Parathyroid adenoma (tissue), 2 donors: ENCODE measurements at regions not wholly inside any gene's neighbourhood (a gene's known extent, or its start where the extent isn't known, plus 50 kb on each side); places are given as distances from the start of the nearest gene placed in this dataset.

ENCODE experiments used
- H2AFZ ChIP-seq: fragments of 300-600 bp; sonication (generic); one replicate; pipeline ENCODE4 v1.7.0; 2017; ENCODE audit warnings: antibody characterized with exemption, mild to moderate bottlenecking
- H3K27ac ChIP-seq: fragments of 300-600 bp; sonication (generic); one replicate; pipeline ENCODE4 v1.7.0; 2017
- H3K27me3 ChIP-seq: fragments of 300-600 bp; sonication (generic); one replicate; pipeline ENCODE4 v1.7.0; 2017; ENCODE audit warnings: low read length; ENCODE audit not compliant: control insufficient read depth, insufficient read depth
- H3K36me3 ChIP-seq: fragments of 300-600 bp; sonication (generic); one replicate; pipeline ENCODE4 v1.7.0; 2017; ENCODE audit warnings: low read length; ENCODE audit not compliant: control insufficient read depth, insufficient read depth
- H3K4me1 ChIP-seq: fragments of 300-600 bp; sonication (generic); one replicate; pipeline ENCODE4 v1.7.0; 2017; ENCODE audit warnings: control low read depth
- H3K4me2 ChIP-seq: fragments of 300-600 bp; sonication (generic); one replicate; pipeline ENCODE4 v1.7.0; 2017; ENCODE audit warnings: low read length
- H3K4me3 ChIP-seq: fragments of 300-600 bp; sonication (generic); one replicate; pipeline ENCODE4 v1.7.0; 2017; ENCODE audit warnings: low read depth, low read length
- H3K79me2 ChIP-seq: fragments of 300-600 bp; sonication (generic); one replicate; pipeline ENCODE4 v1.7.0; 2017; ENCODE audit warnings: control low read depth
- H3K9ac ChIP-seq: fragments of 300-600 bp; sonication (generic); one replicate; pipeline ENCODE4 v1.7.0; 2017; ENCODE audit warnings: mild to moderate bottlenecking
- H3K9me3 ChIP-seq: fragments of 300-600 bp; sonication (generic); one replicate; pipeline ENCODE4 v1.7.0; 2017; ENCODE audit warnings: low read length; ENCODE audit not compliant: control insufficient read depth
- CTCF ChIP-seq: fragments of 300-600 bp; sonication (generic); IDR thresholded peaks from one replicate; pipeline ENCODE4 v1.7.0; 2017; ENCODE audit warnings: antibody characterized with exemption, mild to moderate bottlenecking
- donor health status: primary hyperparathyroidism.

GRCh38 chr3:140763532-140763931, 85.7 kb downstream of the TRIM42 start:
- no peak overlapping the region for H3K27ac ChIP-seq
- H3K36me3 ChIP-seq, result no peaks in the 10 kb centered on the region
- no peak for TF ChIP-seq CTCF
- no peak overlapping the region for H3K4me3 ChIP-seq
- H3K9me3 ChIP-seq, result no peaks in the 10 kb centered on the region
- no peak overlapping the region for H2AFZ ChIP-seq
- no peaks in the 10 kb centered on the region for H3K79me2 ChIP-seq
- H3K9ac ChIP-seq, result no peak overlapping the region
- H3K4me1 ChIP-seq, result no peaks in the 10 kb centered on the region
- H3K4me2 ChIP-seq, result no peak overlapping the region
- no peaks in the 10 kb centered on the region for H3K27me3 ChIP-seq

- H3K9ac ChIP-seq, result no peak overlapping the region
- no peak for TF ChIP-seq CTCF
- H3K79me2 ChIP-seq, result no peaks in the 10 kb centered on the region
- no peaks in the 10 kb centered on the region for H3K9me3 ChIP-seq
- no peak overlapping the region for H3K4me2 ChIP-seq
- H3K27ac ChIP-seq, result no peak overlapping the region
- H3K36me3 ChIP-seq, result no peaks in the 10 kb centered on the region
- no peaks in the 10 kb centered on the region for H3K4me1 ChIP-seq
- H3K27me3 ChIP-seq, result no peaks in the 10 kb centered on the region
- no peak overlapping the region for H2AFZ ChIP-seq
- H3K4me3 ChIP-seq, result no peak overlapping the region
Measured at GRCh38 chr3:140765246-140765645, 87.4 kb downstream of the TRIM42 start.

GRCh38 chr3:140766465-140766864, 88.6 kb downstream of the TRIM42 start:
- Histone ChIP-seq H3K79me2 (no peaks in the 10 kb centered on the region), H3K36me3 (no peaks in the 10 kb centered on the region), H3K9me3 (no peaks in the 10 kb centered on the region), H3K4me2 (no peak overlapping the region), H2AFZ (no peak overlapping the region), H3K9ac (no peak overlapping the region), H3K27me3 (no peaks in the 10 kb centered on the region), H3K4me3 (no peak overlapping the region), H3K27ac (no peak overlapping the region), H3K4me1 (no peaks in the 10 kb centered on the region)
- no peak for TF ChIP-seq CTCF

- Histone ChIP-seq H2AFZ (no peak overlapping the region), H3K9ac (no peak overlapping the region), H3K4me1 (no peaks in the 10 kb centered on the region), H3K4me2 (no peak overlapping the region), H3K9me3 (no peaks in the 10 kb centered on the region), H3K36me3 (no peaks in the 10 kb centered on the region), H3K27me3 (no peaks in the 10 kb centered on the region), H3K27ac (no peak overlapping the region), H3K79me2 (no peaks in the 10 kb centered on the region), H3K4me3 (no peak overlapping the region)
- TF ChIP-seq CTCF, result no peak
Measured at GRCh38 chr3:140767566-140767965, 89.7 kb downstream of the TRIM42 start.

GRCh38 chr3:140768941-140769340, 91.1 kb downstream of the TRIM42 start:
- Histone ChIP-seq H3K9me3 (no peaks in the 10 kb centered on the region), H3K36me3 (no peaks in the 10 kb centered on the region), H3K9ac (no peak overlapping the region), H3K27ac (no peak overlapping the region), H3K4me3 (no peak overlapping the region), H2AFZ (no peak overlapping the region), H3K4me2 (no peak overlapping the region), H3K79me2 (no peaks in the 10 kb centered on the region), H3K4me1 (no peaks in the 10 kb centered on the region), H3K27me3 (no peaks in the 10 kb centered on the region)
- no peak for TF ChIP-seq CTCF
